NCI-H1417 treated with DMSO at 0.1 percent for 48 hours (cell line): ENCODE measurements at regions not wholly inside any gene's neighbourhood (a gene's known extent, or its start where the extent isn't known, plus 50 kb on each side); places are given as distances from the start of the nearest gene placed in this dataset.

Experiments used
- DNase-seq: peaks from one replicate; lab custom pipeline; 2025; lab: John Stamatoyannopoulos, UW

DNA sequence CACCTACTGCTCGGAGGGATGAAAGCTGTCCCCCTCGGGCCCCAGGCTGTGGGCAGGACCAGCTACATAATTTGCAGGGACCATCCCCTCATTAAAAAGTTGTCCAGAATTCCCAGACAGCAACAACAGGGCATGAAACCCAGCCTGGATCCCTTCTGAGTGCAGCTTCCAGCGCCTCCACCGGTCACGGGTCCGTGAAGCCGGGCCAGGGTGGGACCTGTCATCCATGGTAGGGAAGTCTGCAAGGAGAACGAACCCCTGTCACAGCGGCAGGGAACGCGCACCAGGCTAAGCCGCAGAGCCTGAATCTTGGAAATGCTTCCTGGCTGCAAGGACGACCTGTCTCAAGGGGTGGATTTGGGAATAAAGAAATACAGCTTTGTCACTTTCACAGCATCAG is 214.2 kb downstream of the RBFOX3 start:
- DNase-seq: no peak

DNA sequence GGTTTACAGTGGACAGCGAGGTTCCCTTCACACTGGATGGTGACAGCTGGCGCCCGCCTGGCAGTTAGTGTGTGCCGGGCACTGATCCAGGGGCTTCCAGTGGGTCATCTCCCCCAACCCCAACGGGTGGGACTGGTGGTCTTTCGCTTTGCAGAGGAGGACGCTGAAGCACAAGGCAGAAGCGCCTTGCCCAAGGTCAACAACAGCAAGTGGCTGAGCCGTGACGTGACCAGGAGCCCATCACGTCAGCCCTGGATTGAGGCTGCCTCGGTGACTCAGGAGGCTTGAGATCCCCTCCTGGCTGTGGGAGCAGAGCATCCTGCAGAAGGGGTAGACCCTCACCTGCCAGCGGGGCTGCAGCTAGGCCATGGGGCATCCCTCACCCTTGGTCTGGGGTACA is 215.3 kb downstream of the RBFOX3 start:
- DNase-seq: no peak

DNA sequence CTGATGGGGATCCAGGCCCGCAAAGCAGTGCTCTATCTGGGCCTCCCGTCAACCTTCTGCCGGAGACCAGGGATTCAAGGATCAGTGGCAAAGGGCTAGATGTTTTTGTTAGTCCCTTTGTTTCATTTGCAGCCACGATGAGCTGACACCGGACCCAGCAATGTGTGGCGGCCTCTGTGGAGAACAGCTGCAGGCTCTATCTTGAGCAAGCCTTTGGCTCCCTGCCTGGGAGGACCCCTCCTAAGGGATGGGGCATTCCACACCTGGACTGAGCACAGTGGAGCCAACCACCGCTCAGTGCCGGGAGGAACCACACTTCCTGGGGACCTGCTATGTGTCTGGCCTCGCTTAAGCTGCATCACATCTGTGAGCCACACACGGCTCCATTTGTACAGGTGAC is 215.8 kb downstream of the RBFOX3 start:
- DNase-seq: no peak

DNA sequence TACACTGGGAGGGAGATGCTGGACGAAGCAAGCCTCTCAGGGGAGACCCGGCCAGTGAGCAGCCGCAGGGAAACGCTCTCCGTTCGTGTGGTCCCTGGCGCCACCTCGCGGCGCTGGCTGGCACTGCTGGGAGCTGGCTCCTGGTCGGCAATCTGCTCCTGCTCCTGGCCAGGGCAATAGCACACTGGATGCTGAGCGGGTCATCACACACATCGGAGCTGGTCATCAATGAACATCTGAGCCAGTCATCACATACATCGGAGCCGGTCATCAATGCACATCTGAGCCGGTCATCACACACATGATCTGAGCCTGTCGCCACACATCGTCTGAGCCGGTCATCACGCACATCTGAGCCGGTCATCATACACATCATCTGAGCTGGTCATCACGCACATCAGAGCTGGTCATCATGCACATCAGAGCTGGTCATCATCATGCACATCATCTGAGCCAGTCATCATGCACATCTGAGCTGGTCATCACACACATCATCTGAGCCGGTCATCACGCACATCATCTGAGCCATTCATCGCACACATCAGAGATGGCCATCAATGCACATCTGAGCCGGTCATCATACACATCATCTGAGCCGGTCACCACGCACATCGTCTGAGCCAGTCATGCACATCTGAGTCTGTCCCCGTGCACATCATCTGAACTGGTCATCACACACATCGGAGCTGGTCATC is 217.3 kb downstream of the RBFOX3 start:
- DNase-seq: no peak

DNA sequence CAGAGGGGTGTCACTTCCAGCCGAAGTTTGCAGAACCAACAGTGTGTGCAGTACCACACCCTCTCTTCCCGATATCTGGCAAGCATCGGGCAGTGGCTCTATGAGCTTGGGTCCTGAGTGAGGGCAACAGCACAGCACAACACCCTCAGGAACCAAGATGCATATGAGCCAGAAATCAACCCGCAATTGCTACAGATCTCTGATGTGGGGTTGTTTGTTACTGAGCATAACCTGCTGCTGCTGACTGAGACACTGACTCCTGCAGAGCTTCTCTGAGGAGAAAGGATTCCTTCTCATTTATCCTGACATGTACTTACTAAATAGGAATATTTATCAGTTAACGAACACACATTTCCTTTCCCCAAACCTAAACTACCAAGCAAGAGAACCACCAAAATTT is 218.3 kb downstream of the RBFOX3 start:
- no peak for DNase-seq

DNA sequence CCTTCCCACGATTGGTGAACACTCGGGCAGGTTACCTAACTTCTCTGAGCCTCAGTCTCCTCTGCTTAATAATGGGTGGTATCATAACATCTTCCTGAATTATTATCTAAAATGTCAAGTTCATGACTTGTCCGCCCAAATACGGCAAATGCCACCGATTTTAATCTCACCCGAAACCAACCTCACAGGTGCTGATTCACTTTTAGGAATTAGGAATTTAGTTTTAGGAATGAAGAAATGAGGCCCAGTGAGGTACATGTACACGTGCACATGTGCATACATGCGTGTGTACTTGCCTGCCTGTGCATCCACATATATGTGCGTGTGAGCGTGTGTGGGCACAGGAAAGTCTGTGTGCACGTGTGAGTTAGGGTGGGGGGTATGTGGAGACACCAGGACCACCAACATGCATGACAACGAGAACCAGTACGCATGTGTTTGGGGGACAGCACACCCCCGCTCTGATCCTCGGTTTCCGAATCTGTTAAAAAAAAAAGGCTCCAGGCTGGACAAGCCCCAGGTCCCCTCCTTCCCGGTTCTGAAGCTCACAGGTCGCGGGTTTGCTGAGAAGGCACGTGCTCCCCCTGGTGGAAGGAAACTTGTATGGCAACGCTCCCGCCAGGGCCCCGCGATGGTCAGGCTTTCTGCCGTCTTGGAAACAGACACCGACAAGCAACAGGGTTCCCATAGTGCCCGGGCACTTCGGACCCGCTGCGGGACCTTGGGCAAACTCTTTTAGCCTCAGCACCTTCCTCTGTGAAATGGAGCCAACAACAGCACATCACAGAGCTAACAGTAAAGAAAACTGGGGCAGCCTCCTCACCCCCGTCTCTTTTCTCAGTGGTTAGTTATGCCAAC is 219.2 kb downstream of the RBFOX3 start:
- DNase-seq: no peak

DNA sequence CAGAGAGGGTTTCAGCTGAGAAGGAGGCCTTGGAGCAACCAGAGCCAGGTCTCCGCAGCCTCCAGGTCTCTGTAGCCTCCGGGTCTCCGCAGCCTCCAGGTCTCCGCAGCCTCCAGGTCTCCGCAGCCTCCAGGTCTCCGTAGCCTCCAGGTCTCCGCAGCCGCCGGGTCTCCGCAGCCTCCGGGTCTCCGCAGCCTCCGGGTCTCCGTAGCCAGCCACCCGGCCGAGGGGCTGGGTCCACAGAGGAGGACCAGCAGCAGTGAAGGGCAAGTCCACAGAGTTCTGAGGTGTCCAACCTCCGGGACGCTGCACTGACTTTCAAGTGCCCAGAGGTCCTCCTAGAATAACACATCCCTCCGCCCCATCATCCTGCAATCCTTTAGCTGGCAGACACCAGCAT is 221.0 kb downstream of the RBFOX3 start:
- DNase-seq: no peak

DNA sequence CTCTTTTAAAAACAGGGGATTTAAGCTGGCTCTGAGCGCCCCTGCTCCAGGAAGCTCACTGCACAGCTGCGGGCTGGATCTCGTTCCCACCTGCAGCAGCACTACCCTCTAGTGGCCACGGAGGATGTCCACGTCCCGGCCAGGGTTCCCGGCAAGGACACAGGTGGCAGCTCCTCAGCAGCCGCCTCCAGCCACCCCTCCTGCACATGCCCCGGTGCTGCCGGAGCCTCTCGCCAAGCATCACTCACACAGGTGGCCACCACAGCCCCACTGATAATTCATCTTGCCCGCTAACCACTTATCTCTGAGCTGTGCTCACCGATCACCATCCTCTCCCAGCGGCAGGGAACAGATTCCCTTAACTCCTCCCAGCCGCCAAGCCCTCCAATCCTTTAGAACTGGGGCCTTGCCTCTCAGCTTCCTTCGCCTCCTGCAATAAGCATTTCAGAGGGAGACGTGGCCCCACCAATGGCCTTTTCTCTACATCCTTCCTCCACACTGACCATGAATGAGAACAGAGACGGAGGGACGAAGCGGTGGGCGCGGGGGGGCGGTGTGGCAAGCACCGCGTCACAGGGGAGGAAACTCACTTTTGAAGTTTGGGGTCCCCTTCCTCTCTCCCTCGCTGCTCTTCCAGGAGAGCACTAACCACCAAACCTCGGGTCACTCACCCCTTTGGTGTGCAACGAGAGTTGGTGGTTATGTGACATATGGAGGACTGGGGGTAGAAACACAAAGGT is 222.1 kb downstream of the RBFOX3 start:
- no peak for DNase-seq

DNA sequence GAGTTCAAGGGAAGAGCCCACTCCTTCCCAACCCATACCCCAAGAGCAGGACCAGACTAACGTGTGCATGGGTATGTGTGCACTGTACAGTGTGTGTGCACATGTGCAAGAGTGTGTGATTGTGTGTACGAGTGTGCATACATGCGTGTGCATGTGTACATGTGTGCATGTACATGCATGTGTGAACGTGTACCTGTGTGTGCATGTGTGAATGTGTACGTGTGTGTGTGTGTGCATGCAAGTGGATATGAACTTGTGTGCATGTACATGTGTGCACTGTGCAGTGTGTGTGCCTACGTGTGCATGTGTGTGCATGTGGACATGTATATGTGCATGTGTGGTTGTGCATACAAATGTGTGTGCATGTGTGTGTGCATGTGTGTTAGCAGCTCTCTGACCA is 223.1 kb downstream of the RBFOX3 start:
- DNase-seq: no peak

DNA sequence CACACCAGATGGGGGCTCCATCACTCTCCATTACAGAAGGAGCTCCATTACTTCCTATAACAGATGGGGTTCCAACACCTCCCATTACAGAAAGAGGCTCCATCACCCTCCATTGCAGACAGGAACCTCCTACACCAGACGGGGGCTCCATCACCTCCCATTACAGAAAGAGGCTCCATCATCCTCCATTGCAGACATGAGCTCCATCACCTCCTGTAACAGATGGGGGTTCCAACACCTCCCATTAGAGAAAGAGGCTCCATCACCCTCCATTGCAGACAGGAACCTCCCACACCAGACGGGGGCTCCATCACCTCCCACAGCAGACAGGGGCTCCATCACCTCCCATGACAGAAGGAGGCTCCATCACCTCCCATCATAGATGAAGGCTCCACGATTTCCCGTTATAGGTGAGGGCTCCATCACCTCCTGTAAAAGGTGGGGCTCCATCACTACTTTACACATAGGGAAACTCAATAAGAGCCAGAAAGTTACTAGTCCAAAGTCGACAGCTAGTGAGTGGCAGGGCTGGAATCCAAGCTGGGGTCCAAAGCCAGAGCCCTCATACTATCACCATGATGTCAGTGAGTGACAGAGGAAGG is 224.8 kb downstream of the RBFOX3 start:
- no peak for DNase-seq

DNA sequence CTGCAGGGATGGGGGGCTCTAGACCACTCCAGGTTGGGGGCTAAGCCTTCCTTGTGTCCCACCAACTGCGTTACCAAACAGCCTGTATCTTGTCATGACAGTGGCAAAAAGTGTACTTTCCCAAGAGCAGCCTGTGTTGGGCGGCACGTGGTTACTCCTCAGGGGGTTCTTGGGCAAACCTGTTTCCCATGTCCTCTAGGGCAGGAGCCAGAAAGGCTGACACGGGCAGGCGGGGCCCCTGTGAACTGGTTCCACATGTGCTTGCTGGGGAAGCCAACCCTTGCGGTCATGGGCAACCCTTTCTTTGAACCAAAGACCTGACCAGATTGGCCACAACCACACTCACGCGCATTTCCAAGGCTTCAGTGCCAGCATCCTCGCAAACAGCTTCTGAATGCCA is 228.5 kb downstream of the RBFOX3 start:
- no peak for DNase-seq

DNA sequence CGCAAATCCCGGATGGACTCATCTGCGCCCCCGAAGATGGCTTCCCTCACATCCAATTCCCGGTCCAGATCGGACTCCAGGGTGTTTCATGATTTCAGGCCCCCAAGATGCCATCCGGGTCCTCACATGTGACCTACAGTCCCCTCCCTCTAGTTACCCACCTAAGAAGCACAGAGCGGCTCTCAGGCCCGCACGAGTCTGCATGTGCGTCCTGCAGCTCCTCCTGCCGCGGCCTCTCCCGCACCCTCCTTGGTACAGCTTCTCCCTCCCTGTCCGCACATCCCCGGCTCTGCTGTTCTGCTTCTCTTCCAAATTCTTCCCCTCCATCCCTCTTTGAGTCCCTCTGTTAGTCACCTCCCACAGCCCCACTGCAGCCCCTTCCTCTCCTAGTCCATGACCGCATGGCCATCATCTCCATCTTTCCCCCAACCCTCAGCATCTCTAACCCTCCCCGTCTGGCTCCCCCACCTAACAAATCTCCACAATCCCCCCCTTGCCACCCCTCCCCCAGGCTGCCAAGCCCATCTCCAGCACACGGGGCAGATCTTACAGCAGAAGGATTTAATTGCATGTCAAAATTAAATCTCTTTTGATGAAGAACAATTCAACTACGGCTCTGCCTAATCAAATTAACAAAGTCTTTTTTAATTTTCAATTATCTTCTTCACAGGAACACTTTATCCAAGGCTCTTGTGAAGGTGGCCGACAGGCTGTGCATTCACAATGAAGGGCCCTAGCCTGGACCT is 231.0 kb downstream of the RBFOX3 start:
- DNase-seq: no peak

DNA sequence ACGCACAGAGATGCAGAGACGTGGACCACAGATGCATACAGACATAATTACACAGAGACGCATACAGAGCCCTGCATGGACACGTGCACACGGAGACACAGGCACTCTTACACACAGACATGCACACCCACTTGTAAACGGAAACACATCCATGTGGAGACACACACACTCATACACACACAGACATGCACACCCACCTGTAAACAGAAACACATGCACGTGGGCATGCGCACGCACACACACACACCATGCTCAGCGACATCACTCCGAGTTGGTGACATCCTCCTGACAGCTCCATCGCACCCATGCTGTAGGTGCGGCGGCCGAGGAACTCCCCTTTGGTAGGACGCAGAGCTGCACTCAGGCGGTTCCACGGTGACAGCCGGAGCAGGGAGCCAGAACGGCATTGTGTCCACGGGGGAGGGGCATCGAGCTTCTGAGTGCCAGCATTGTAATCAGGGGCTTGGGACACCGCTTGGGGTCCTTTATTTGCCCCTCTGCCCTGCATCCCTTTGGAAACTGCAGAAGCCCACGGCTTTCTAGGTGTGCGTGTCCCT is 233.5 kb downstream of the RBFOX3 start:
- no peak for DNase-seq

DNA sequence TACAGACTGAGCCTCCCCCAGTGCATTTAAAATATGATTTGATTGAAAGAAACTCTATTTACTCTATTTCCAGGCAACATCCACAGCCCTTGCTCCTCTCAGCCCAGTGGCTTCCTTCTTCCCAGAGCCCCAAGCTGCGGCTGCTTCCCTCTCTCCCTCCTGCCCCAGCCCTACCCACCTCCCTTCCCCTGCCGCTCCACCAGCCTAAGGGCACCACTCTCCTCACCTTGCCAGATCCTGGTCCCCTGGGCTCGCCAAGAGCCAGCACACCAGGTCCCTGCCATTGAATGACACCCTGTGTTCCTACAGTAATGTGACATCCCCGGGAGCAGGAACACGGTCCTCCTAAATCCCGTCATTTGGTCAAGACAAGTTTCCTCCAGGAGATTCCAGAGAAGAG is 236.0 kb downstream of the RBFOX3 start:
- no peak for DNase-seq

DNA sequence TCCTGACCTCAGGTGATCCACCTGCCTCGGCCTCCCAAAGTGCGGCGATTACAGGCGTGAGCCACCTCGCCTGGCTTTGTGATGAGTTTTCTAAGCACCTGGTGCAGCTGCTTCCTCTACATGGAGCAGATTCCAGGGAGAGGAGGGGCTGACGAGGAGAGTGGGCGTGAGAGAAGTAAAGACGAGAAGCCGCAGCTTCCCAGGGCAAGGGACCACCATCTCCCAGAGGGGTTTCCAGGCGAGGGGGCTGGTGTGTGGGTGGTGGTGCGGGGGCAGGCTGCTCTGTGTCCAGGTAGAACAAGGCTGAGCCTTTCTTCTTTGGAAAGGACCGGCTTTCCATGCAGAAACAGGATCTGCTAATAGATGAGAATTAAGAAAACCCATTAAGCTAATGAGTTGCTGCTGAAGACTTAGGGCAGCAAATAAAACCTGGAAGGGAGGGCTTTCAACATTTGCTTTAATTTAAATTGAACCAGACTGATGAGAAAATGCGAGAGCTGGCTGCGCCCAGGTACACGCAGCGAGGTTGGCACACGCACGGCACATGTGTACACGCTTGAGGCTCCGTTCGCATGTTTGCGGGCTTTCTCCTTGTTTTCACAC is 236.7 kb downstream of the RBFOX3 start:
- DNase-seq: no peak

DNA sequence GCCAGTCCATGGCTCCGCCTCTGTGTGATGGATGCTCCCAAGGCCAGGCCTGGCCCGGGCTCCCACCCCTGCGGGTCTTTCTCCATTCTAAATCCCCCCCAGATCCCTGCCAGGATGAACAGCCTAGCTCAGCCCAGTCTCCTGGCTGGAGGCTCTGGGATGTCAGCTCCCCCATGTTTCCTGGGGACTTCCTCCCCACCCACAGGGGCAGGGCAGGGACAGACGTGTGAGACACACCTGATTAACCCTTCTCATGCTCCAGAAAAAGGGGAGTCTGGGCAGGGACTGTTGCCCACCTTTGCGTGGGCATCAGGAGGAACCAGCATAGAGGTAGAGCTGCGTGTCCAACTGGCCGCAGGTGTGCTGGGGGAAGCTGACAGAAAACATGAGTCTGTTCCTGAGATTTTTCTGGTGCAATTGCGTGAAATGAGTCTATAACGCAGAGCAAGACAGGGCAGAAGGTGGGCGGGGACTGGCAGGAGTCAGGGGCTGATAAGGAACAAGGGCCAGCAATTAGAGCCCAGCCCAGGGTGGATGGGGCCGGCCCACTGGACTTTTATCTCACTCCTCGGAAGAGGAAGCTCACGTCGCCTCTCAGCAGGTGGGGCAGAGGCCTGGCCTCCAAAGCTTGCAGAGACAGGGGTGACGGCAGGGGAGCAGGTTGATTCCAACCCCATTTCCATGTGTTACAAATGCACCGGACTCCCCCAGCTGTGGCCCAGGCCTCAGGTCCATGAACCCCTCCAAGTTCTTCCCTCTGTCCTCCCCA is 238.2 kb downstream of the RBFOX3 start:
- DNase-seq: no peak

DNA sequence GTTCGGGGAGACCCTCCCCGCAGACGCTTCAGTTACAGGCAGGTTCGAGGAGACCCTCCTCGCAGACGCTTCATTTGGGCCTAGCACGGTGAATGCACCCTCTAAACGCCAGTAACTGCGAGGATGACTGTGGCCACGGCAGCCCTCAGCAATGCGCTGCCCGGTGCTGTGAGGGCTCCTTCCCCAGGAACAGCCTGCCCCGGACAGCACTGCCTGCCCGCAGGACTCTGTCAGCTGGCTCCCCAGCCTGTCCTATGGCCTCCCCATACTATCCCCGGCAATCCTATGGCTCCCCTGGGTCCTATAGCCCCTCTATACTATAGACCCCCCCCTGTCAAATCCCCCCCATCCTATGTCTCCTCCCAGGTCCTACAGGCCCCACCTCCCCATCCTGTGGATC is 238.9 kb downstream of the RBFOX3 start:
- no peak for DNase-seq

DNA sequence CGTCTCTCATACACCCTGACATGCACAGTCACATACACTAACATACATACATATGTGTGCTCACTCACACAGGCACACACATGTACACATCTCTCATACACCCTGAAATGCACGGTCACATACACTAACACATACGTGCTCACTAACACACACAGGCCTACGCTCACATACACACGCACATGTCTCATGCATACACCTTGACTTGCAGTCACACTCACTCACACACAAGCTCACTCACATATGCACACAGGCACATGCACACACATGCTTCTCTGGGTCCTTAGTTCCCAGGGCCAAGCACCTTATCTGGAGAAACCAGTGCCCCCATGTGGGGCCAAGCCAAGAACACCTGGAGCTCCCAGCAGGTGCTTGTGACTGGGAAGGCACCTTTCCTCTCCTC is 240.3 kb downstream of the RBFOX3 start:
- no peak for DNase-seq

DNA sequence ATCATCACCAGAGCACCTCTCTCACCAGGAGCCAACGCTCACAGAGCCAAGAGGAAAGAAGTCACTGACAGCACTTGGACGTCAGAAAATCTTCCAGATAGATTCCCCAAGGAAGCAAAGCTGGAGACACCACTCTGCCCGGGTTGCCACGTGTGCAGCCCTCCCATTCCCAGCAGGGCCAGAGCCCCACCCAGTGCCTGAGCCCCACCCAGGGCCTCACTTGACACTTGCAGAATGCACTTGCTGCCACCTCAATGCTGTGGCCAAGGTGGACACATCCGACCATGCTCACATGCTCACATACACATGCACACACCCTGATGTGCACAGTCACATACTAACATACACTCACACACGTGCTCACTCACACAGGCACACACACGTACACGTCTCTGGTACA is 240.7 kb downstream of the RBFOX3 start:
- no peak for DNase-seq

DNA sequence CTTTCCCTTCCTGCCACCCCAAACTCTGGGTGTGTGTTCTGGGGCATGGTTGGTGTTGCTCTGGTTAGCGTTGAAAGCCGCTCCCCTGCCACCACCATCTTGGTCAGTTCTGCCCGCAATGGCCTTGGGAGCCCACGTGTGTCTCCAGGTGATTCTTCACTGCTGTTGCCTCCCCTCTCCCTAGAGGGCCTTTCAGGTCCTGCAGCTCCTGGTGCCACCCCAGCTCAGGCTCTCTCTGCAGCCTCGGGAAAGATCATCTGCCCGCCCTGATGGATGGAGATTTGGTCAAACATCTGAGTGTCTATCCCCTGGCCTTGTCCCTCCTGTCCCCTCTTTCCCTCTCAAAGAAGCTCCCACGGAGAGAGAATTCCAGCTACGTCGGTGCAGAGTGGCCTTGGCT is 241.3 kb downstream of the RBFOX3 start:
- no peak for DNase-seq
